SK-N-SH (cell line): ENCODE measurements at regions not wholly inside any gene's neighbourhood (a gene's known extent, or its start where the extent isn't known, plus 50 kb on each side); places are given as distances from the start of the nearest gene placed in this dataset.
A peak's percentile ranks its signal among the peaks of the same experiment; 100 is the strongest.
"Not testable (repeated sequence)": the region's sequence is repeated elsewhere in the genome, so short reads cannot be mapped to it uniquely, and the experiment has no call there.

Experiments used
- CTCF ChIA-PET: fragments of 300-600, 350-600 bp; formaldehyde crosslinking; extraction: SDS; loops from one replicate; lab custom pipeline; 2021; lab: Yijun Ruan, JAX
- POLR2A ChIA-PET: fragments of 350-600 bp; sonication (Branson Sonifier 250); formaldehyde crosslinking; extraction: SDS; loops from one replicate; lab custom pipeline; 2020; ENCODE audit warnings: antibody characterized with exemption, inconsistent platforms; lab: Yijun Ruan, JAX
- DNase-seq: peaks from one replicate; pipeline ENCODE4 v3.0.0; 2012
- H2AFZ ChIP-seq: fragments of 200-600 bp; sonication (generic); 2 replicates; pipeline ENCODE4 v1.8.1; 2016; ENCODE audit warnings: antibody characterized with exemption, mild to moderate bottlenecking, low read depth
- H3F3A ChIP-seq: fragments of 200-600 bp; sonication (generic); replicated peaks from 2 replicates; pipeline ENCODE3; 2016; ENCODE audit warnings: antibody characterized with exemption, mild to moderate bottlenecking; ENCODE audit not compliant: insufficient read depth
- H3K27ac ChIP-seq, 2 experiments: fragments of 200-500 bp in 1 of 2; fragments of 200-600 bp in 1 of 2; sonication (Bioruptor generic) in 1 of 2; sonication (generic), shearing (Covaris generic) in 1 of 2; 2 replicates each; pipeline versions ENCODE4 v1.5.1 to v1.6.1; 2014 to 2016; ENCODE audit warnings: low read depth in 2 of 2, inconsistent platforms in 1 of 2, low read length in 1 of 2, mild to moderate bottlenecking in 1 of 2, mixed read lengths in 1 of 2
- H3K27me3 ChIP-seq: fragments of 200-600 bp; sonication (generic), shearing (Covaris generic); 2 replicates; pipeline ENCODE4 v1.6.1; 2016; ENCODE audit warnings: mixed run types; ENCODE audit not compliant: insufficient read depth
- H3K36me3 ChIP-seq, 2 experiments: fragments of 200-500 bp in 1 of 2; fragments of 200-600 bp in 1 of 2; sonication (Bioruptor generic) in 1 of 2; sonication (generic) in 1 of 2; replicated peaks in 1 of 2; 2 replicates each; pipeline versions ENCODE3 to v1.5.1; 2014 to 2016; ENCODE audit warnings: low read length in 1 of 2, mild to moderate bottlenecking in 1 of 2; ENCODE audit not compliant: insufficient read depth in 2 of 2, control insufficient read depth in 1 of 2
- H3K4me1 ChIP-seq, 2 experiments: fragments of 200-500 bp in 1 of 2; fragments of 200-600 bp in 1 of 2; sonication (Bioruptor generic) in 1 of 2; sonication (generic), shearing (Covaris generic) in 1 of 2; 2 replicates each; pipeline versions ENCODE4 v1.5.1 to v1.6.1; 2014 to 2016; ENCODE audit warnings: low read depth in 1 of 2, low read length in 1 of 2, mixed run types in 1 of 2; ENCODE audit not compliant: insufficient read depth in 2 of 2, control insufficient read depth in 1 of 2
- H3K4me2 ChIP-seq: fragments of 200-600 bp; sonication (generic), shearing (Covaris generic); 2 replicates; pipeline ENCODE4 v1.6.1; 2017; ENCODE audit warnings: mixed run types
- H3K4me3 ChIP-seq, 2 experiments: fragments of 200-500 bp in 1 of 2; fragments of 200-600 bp in 1 of 2; sonication (Bioruptor generic) in 1 of 2; sonication (generic), shearing (Covaris generic) in 1 of 2; 2 replicates each; pipeline versions ENCODE4 v1.5.1 to v1.8.1; 2014 to 2016; ENCODE audit warnings: low read depth in 2 of 2, inconsistent platforms in 1 of 2, low read length in 1 of 2, mild to moderate bottlenecking in 1 of 2, mixed read lengths in 1 of 2, moderate library complexity in 1 of 2
- H3K79me2 ChIP-seq: fragments of 200-600 bp; sonication (generic); 2 replicates; pipeline ENCODE4 v1.8.1; 2017; ENCODE audit warnings: mild to moderate bottlenecking; ENCODE audit not compliant: insufficient read depth
- H3K9ac ChIP-seq: fragments of 200-600 bp; sonication (generic); 2 replicates; pipeline ENCODE4 v1.6.1; 2017; ENCODE audit warnings: mixed run types
- H3K9me2 ChIP-seq: fragments of 200-600 bp; sonication (generic); 2 replicates; pipeline ENCODE4 v1.6.1; 2017; ENCODE audit warnings: mixed run types
- H3K9me3 ChIP-seq: fragments of 200-600 bp; sonication (generic); 2 replicates; pipeline ENCODE4 v1.6.1; 2017; ENCODE audit warnings: mixed run types, mild to moderate bottlenecking, moderate library complexity
- H4K20me1 ChIP-seq: fragments of 200-600 bp; sonication (generic); 2 replicates; pipeline ENCODE4 v1.6.1; 2017; ENCODE audit warnings: mild to moderate bottlenecking, mixed run types; ENCODE audit not compliant: insufficient read depth
- CHD2 ChIP-seq: fragments of 150-350 bp; IDR thresholded peaks from 2 replicates; pipeline ENCODE4 v1.6.1; 2018; ENCODE audit warnings: low read length; ENCODE audit not compliant: partially characterized antibody
- EP300 ChIP-seq, 2 experiments: IDR thresholded peaks; 2 replicates each; pipeline versions ENCODE4 v1.4.0 to v1.6.1; 2012; ENCODE audit warnings: borderline replicate concordance in 1 of 2, low read depth in 1 of 2, low read length in 1 of 2
- EZH2phosphoT487 ChIP-seq: fragments of 200-600 bp; sonication (generic); IDR thresholded peaks from 2 replicates; pipeline ENCODE4 v1.6.1; 2017; ENCODE audit warnings: low read depth, mixed run types, mild to moderate bottlenecking, antibody characterized with exemption, moderate library complexity, borderline replicate concordance
- FOXJ3 ChIP-seq: sonication (generic); formaldehyde crosslinking; IDR thresholded peaks from 2 replicates; pipeline ENCODE4 v1.5.1; 2020; ENCODE audit warnings: mild to moderate bottlenecking, missing genetic modification reagents
- FOXM1 ChIP-seq: IDR thresholded peaks from 2 replicates; pipeline ENCODE4 v1.4.0; 2012; ENCODE audit warnings: low read depth, mild to moderate bottlenecking
- GATA2 ChIP-seq: sonication (generic); formaldehyde crosslinking; IDR thresholded peaks from 2 replicates; pipeline ENCODE4 v1.5.0; 2020; ENCODE audit warnings: mild to moderate bottlenecking, missing genetic modification reagents
- MEF2A ChIP-seq: IDR thresholded peaks from 2 replicates; pipeline ENCODE4 v1.4.0; 2012; ENCODE audit warnings: low read depth, borderline replicate concordance
- MXI1 ChIP-seq: IDR thresholded peaks from 2 replicates; pipeline ENCODE4 v1.6.1; 2012; ENCODE audit warnings: mild to moderate bottlenecking, low read depth, low read length, improper control_type of control experiment
- NFIC ChIP-seq: IDR thresholded peaks from 2 replicates; pipeline ENCODE4 v1.4.0; 2012; ENCODE audit warnings: borderline replicate concordance
- NRF1 ChIP-seq: IDR thresholded peaks from 2 replicates; pipeline ENCODE4 v1.6.1; 2012; ENCODE audit warnings: low read depth, mild to moderate bottlenecking, low read length
- RAD21 ChIP-seq: IDR thresholded peaks from 2 replicates; pipeline ENCODE4 v1.6.1; 2012; ENCODE audit warnings: mild to moderate bottlenecking, low read length
- RXRA ChIP-seq: IDR thresholded peaks from 2 replicates; pipeline ENCODE4 v1.4.0; 2012; ENCODE audit warnings: low read depth, mild to moderate bottlenecking, borderline replicate concordance
- TAF1 ChIP-seq: IDR thresholded peaks from 2 replicates; pipeline ENCODE4 v1.6.1; 2012; ENCODE audit warnings: low read depth, mild to moderate bottlenecking, low read length, moderate library complexity, borderline replicate concordance
- TCF12 ChIP-seq: IDR thresholded peaks from 2 replicates; pipeline ENCODE4 v1.4.0; 2012
- YY1 ChIP-seq: IDR thresholded peaks from 2 replicates; pipeline ENCODE4 v1.4.0; 2012; ENCODE audit warnings: low read depth, mild to moderate bottlenecking
- WGBS: methylation state at CpG from one replicate; pipeline ENCODE4 v1.1.6; 2017; ENCODE audit warnings: low lambda C conversion rate; 5-methylcytosine and 5-hydroxymethylcytosine counted together
- TF ChIP-seq, protein P1 (sequence below): fragments of 150-350 bp; IDR thresholded peaks from 2 replicates; pipeline ENCODE4 v1.6.1; 2016; ENCODE audit warnings: mild to moderate bottlenecking, low read depth, low read length
- TF ChIP-seq, protein P2 (sequence below): IDR thresholded peaks from 2 replicates; pipeline ENCODE4; 2012
- TF ChIP-seq, protein P3 (sequence below): fragments of 200-600 bp; sonication (generic); IDR thresholded peaks from 2 replicates; pipeline ENCODE4 v1.6.1; 2017; ENCODE audit warnings: antibody characterized with exemption, mild to moderate bottlenecking, moderate library complexity

DNA sequence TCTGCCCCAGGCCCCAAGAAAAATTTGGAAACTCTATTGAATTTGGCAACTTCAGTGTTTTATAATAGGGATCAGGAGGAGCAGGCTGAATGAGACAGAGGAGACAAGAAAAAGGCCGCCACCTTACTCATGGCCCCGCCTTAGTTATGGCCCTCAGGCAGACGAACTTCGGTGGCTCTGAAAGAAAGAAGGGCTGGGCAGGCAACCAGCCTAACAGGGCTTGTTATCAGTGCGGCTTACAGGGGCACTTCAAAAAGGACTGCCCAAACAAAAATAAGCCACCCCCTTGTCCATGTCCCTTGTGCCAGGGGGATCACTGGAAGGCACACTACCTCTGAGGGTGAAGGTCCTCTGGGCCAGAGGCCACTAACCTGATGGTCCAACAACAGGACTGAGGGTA, 146.3 kb upstream of the ATF7IP start:
- TF ChIP-seq, protein P1, sequence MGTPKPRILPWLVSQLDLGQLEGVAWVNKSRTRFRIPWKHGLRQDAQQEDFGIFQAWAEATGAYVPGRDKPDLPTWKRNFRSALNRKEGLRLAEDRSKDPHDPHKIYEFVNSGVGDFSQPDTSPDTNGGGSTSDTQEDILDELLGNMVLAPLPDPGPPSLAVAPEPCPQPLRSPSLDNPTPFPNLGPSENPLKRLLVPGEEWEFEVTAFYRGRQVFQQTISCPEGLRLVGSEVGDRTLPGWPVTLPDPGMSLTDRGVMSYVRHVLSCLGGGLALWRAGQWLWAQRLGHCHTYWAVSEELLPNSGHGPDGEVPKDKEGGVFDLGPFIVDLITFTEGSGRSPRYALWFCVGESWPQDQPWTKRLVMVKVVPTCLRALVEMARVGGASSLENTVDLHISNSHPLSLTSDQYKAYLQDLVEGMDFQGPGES, result no peak
- no peak for TF ChIP-seq TCF12
- no peak for TF ChIP-seq YY1
- no peak for TF ChIP-seq RAD21
- TF ChIP-seq, protein P2, sequence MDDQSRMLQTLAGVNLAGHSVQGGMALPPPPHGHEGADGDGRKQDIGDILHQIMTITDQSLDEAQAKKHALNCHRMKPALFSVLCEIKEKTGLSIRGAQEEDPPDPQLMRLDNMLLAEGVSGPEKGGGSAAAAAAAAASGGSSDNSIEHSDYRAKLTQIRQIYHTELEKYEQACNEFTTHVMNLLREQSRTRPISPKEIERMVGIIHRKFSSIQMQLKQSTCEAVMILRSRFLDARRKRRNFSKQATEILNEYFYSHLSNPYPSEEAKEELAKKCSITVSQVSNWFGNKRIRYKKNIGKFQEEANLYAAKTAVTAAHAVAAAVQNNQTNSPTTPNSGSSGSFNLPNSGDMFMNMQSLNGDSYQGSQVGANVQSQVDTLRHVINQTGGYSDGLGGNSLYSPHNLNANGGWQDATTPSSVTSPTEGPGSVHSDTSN, result no peak
- TF ChIP-seq TAF1, result no peak
- TF ChIP-seq CHD2, result no peak
- TF ChIP-seq MXI1, result no peak
- no peak for TF ChIP-seq EZH2phosphoT487
- no peak for TF ChIP-seq GATA2 (CRISPR knock-in tag)
- no peak for TF ChIP-seq NFIC
- POLR2A ChIA-PET, result no interaction called here
- WGBS, result 45% methylated on average over 5 of the region's 5 CpGs
- no peak overlapping the region for H3K9ac ChIP-seq
- no peaks in the 10 kb centered on the region for H3K27me3 ChIP-seq
- H3K4me1 ChIP-seq, result peaks cover 0 to 4% of the 10 kb centered on the region in 2 experiments; a peak in 1 of 4 replicates
- CTCF ChIA-PET, result no interaction called here
- H2AFZ ChIP-seq, result no peak overlapping the region
- no peaks in the 10 kb centered on the region for H3K9me2 ChIP-seq
- H3K4me3 ChIP-seq, result no peak overlapping the region
- H4K20me1 ChIP-seq, result no peaks in the 10 kb centered on the region
- no peak overlapping the region for H3K27ac ChIP-seq
- H3K36me3 ChIP-seq, result no peaks in the 10 kb centered on the region
- no peak for DNase-seq
- no peak overlapping the region for H3K4me2 ChIP-seq
- H3K79me2 ChIP-seq, result no peaks in the 10 kb centered on the region
- H3K9me3 ChIP-seq, result no peaks in the 10 kb centered on the region
- no peaks in the 10 kb centered on the region for H3F3A ChIP-seq

DNA sequence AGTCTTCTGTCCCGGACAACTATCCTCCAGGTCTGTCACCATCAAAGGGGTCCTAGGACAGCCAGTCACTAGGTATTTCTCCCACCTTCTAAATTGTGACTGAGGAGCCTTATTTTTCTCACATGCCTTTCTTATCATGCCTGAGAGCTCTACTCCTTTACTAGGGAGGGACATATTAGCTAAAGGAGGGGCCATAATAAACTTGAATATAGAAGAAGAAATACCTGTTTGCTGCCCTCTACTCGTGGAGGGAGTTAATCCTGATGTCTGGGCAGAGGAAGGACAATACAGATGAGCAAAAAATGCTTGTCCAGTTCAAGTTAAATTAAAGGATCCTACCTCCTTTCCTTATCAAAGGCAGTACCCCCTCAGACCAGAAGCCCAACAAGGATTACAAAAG, 145.8 kb upstream of the ATF7IP start:
- H3K27me3 ChIP-seq, POLR2A ChIA-PET, H3K4me2 ChIP-seq, H3K9ac ChIP-seq, H3K4me1 ChIP-seq, CTCF ChIA-PET, H3K9me2 ChIP-seq, H3F3A ChIP-seq, DNase-seq, H3K4me3 ChIP-seq, H3K9me3 ChIP-seq, H4K20me1 ChIP-seq, H3K36me3 ChIP-seq, H2AFZ ChIP-seq, H3K27ac ChIP-seq, H3K79me2 ChIP-seq: not testable (repeated sequence)
- WGBS, result 23% methylated on average over 2 of the region's 2 CpGs

DNA sequence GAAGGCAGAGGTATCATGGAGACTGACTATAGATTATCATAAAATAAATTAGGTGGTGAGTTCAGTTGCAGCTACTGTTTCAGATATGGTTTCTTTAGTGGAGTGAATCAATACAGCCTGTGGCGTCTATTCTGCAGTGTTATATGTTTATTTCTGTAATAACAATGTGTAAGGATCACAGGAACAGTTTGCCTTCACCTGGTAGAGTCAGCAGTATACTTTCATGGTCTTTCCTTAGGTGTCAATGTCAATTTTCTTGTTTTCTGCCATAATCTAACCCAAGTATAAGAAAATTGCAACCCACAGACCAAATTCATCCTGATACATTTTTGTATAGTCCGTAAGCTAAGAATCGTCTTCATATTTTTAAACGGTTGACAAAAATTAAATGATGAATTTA, 140.4 kb upstream of the ATF7IP start:
- H3K9me3 ChIP-seq, result no peaks in the 10 kb centered on the region
- no peaks in the 10 kb centered on the region for H3F3A ChIP-seq
- H3K4me3 ChIP-seq, result no peak overlapping the region
- H3K79me2 ChIP-seq, result no peaks in the 10 kb centered on the region
- CTCF ChIA-PET, result interaction anchor here (0.6 to 1.6 kb wide), 3 partner anchors 13 to 116 kb away, joined by 3 to 7 read pairs (median 4); no protein-coding TSS in a partner anchor
- no peak for DNase-seq
- H2AFZ ChIP-seq, result 0 out of 2 replicates have a peak overlapping the region, but pooled peaks have one; percentile 16
- POLR2A ChIA-PET, result no interaction called here
- no peak overlapping the region for H3K4me2 ChIP-seq
- 63% methylated on average over 4 of the region's 4 CpGs for WGBS
- H4K20me1 ChIP-seq, result no peaks in the 10 kb centered on the region
- H3K9me2 ChIP-seq, result no peaks in the 10 kb centered on the region
- no peaks in the 10 kb centered on the region for H3K4me1 ChIP-seq
- no peaks in the 10 kb centered on the region for H3K36me3 ChIP-seq
- no peaks in the 10 kb centered on the region; the same call in 1 of the 2 replicates for H3K27me3 ChIP-seq
- no peak overlapping the region for H3K27ac ChIP-seq
- no peak overlapping the region for H3K9ac ChIP-seq
- TF ChIP-seq EP300 (IDR thresholded peaks at IDR 0.05; ENCODE audit: borderline replicate concordance in 1 of 2, low read depth in 1 of 2, low read length in 1 of 2) (no peak), NRF1 (no peak), TCF12 (no peak), FOXJ3 (CRISPR knock-in tag) (no peak), RXRA (no peak), FOXM1 (no peak), MEF2A (no peak)
- TF ChIP-seq, protein P3, sequence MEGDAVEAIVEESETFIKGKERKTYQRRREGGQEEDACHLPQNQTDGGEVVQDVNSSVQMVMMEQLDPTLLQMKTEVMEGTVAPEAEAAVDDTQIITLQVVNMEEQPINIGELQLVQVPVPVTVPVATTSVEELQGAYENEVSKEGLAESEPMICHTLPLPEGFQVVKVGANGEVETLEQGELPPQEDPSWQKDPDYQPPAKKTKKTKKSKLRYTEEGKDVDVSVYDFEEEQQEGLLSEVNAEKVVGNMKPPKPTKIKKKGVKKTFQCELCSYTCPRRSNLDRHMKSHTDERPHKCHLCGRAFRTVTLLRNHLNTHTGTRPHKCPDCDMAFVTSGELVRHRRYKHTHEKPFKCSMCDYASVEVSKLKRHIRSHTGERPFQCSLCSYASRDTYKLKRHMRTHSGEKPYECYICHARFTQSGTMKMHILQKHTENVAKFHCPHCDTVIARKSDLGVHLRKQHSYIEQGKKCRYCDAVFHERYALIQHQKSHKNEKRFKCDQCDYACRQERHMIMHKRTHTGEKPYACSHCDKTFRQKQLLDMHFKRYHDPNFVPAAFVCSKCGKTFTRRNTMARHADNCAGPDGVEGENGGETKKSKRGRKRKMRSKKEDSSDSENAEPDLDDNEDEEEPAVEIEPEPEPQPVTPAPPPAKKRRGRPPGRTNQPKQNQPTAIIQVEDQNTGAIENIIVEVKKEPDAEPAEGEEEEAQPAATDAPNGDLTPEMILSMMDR, result no peak
- TF ChIP-seq, all 33 proteins: peak for 0
